RPMI8226 (cell line): ENCODE measurements at regions not wholly inside any gene's neighbourhood (a gene's known extent, or its start where the extent isn't known, plus 50 kb on each side); places are given as distances from the start of the nearest gene placed in this dataset.
A peak's percentile ranks its signal among the peaks of the same experiment; 100 is the strongest.

Experiments used
- DNase-seq: peaks from one replicate; pipeline ENCODE4 v3.0.0-alpha.2; 2015

GRCh38 chr4:110967936-110968335 lies 345.1 kb upstream of the PITX2 start:
- no peak for DNase-seq

GRCh38 chr4:110970642-110971041 lies 347.8 kb upstream of the PITX2 start:
- DNase-seq, result peak; percentile 33

GRCh38 chr4:110975338-110975737 lies 352.5 kb upstream of the PITX2 start:
- no peak for DNase-seq

GRCh38 chr4:110977554-110977953 lies 354.7 kb upstream of the PITX2 start:
- no peak for DNase-seq

- DNase-seq, result no peak
These were observed 355.9 kb upstream of the PITX2 start for GRCh38 chr4:110978761-110979160.

GRCh38 chr4:110982486-110982885 lies 359.6 kb upstream of the PITX2 start:
- DNase-seq, result no peak

GRCh38 chr4:110988722-110989121 lies 365.8 kb upstream of the PITX2 start:
- no peak for DNase-seq

GRCh38 chr4:110989125-110989524 lies 366.2 kb upstream of the PITX2 start:
- no peak for DNase-seq

GRCh38 chr4:110994781-110995180 lies 371.9 kb upstream of the PITX2 start:
- DNase-seq, result no peak

GRCh38 chr4:110998320-110998719 lies 375.4 kb upstream of the PITX2 start:
- no peak for DNase-seq

- DNase-seq, result no peak
These were observed 388.6 kb upstream of the PITX2 start for GRCh38 chr4:111011458-111011857.

GRCh38 chr4:111013846-111014245 lies 391.0 kb upstream of the PITX2 start:
- no peak for DNase-seq

- no peak for DNase-seq
These were observed 391.7 kb upstream of the PITX2 start for GRCh38 chr4:111014537-111014936.

GRCh38 chr4:111016416-111016815 lies 393.5 kb upstream of the PITX2 start:
- no peak for DNase-seq

GRCh38 chr4:111018216-111018615 lies 395.3 kb upstream of the PITX2 start:
- no peak for DNase-seq

- no peak for DNase-seq
These were observed 397.6 kb upstream of the PITX2 start for GRCh38 chr4:111020476-111020875.

GRCh38 chr4:111020961-111021360 lies 398.1 kb upstream of the PITX2 start:
- no peak for DNase-seq

GRCh38 chr4:111022758-111023157 lies 399.9 kb upstream of the PITX2 start:
- DNase-seq, result no peak

GRCh38 chr4:111027526-111027925 lies 404.6 kb upstream of the PITX2 start:
- DNase-seq, result no peak

- no peak for DNase-seq
These were observed 405.9 kb upstream of the PITX2 start for GRCh38 chr4:111028795-111029194.

GRCh38 chr4:111031001-111031579 lies 408.2 kb upstream of the PITX2 start:
- DNase-seq, result no peak

GRCh38 chr4:111031596-111031995 lies 408.7 kb upstream of the PITX2 start:
- no peak for DNase-seq

- no peak for DNase-seq
These were observed 414.9 kb upstream of the PITX2 start for GRCh38 chr4:111037591-111038360.

- no peak for DNase-seq
These were observed 418.0 kb upstream of the PITX2 start for GRCh38 chr4:111040904-111041303.

- no peak for DNase-seq
These were observed 420.4 kb upstream of the PITX2 start for GRCh38 chr4:111043286-111043685.
